Adrenal gland (tissue), 9 donors: ENCODE measurements at regions not wholly inside any gene's neighbourhood (a gene's known extent, or its start where the extent isn't known, plus 50 kb on each side); places are given as distances from the start of the nearest gene placed in this dataset.

Experiments used
- DNase-seq, 7 donors: peaks; one replicate each; pipeline ENCODE4 v3.0.0-alpha.2; 2019 to 2020
- H3K27ac ChIP-seq, 5 donors: fragments of 200-600 bp; sonication (generic) in 4 of 5; 1 replicate in 3 of 5; 2 replicates in 2 of 5; pipeline versions ENCODE4 v1.5.1 to v1.8.0; 2016 to 2020; ENCODE audit warnings: mild to moderate bottlenecking in 1 of 5
- H3K27me3 ChIP-seq: fragments of 200-600 bp; 2 replicates; pipeline ENCODE4 v1.8.0; 2021
- H3K36me3 ChIP-seq, 2 donors: fragments of 200-600 bp; replicated peaks in 1 of 2; 1 replicate in 1 of 2; 2 replicates in 1 of 2; pipeline versions ENCODE4 v1.5.1 to v1.8.0; 2018 to 2022
- H3K4me1 ChIP-seq, 2 donors: fragments of 200-600 bp; replicated peaks in 1 of 2; 1 replicate in 1 of 2; 2 replicates in 1 of 2; pipeline versions ENCODE4 v1.5.1 to v1.8.0; 2018 to 2021
- H3K4me3 ChIP-seq, 4 donors: fragments of 200-600 bp; sonication (generic) in 3 of 4; one replicate each; pipeline ENCODE4 v1.5.1; 2016 to 2018
- H3K9me3 ChIP-seq, 3 donors: fragments of 200-600 bp; sonication (generic) in 1 of 3; replicated peaks in 1 of 3; 1 replicate in 2 of 3; 2 replicates in 1 of 3; pipeline versions ENCODE4 v1.5.1 to v1.8.0; 2016 to 2021
- POLR2A ChIP-seq, 2 donors: fragments of 450-650 bp; IDR thresholded peaks; one replicate each; pipeline ENCODE4 v1.6.1; 2017; ENCODE audit warnings: antibody characterized with exemption in 2 of 2, mild to moderate bottlenecking in 2 of 2, moderate library complexity in 1 of 2
- WGBS, 4 donors: extraction: QIAGEN DNeasy Blood & Tissue Kit in 2 of 4; methylation state at CpG; one replicate each; pipeline versions ENCODE4 v1.1.5 to v1.1.7; 2013 to 2017; 5-methylcytosine and 5-hydroxymethylcytosine counted together
- intact Hi-C, 2 donors: fragments of 100-400 bp; cut with DNase I; formaldehyde crosslinking; loops; one replicate each; pipeline versions ENCODE4 v1.14.1 to v1.15.0; 2022 to 2023
- TF ChIP-seq, protein P1 (sequence below), 6 experiments: fragments of 450-650 bp in 4 of 6; fragments of 200-600 bp in 2 of 6; sonication (generic) in 1 of 6; IDR thresholded peaks; 1 replicate in 5 of 6; 2 replicates in 1 of 6; pipeline versions ENCODE4 v1.5.1 to v1.8.0; 2016 to 2021; ENCODE audit warnings: antibody characterized with exemption in 6 of 6, mild to moderate bottlenecking in 2 of 6, moderate library complexity in 1 of 6
- donor health status: healthy with polysubstance abuse.
- donor health status: Bipolar disorder and iron deficiency.
- donor health status: DM: yes; HTN: yes; CAD: no.
- donor health status: DM: no; HTN: no; CAD: no.
- donor health status: DM: no; HTN: no; CAD: no.

- TF ChIP-seq, protein P1, sequence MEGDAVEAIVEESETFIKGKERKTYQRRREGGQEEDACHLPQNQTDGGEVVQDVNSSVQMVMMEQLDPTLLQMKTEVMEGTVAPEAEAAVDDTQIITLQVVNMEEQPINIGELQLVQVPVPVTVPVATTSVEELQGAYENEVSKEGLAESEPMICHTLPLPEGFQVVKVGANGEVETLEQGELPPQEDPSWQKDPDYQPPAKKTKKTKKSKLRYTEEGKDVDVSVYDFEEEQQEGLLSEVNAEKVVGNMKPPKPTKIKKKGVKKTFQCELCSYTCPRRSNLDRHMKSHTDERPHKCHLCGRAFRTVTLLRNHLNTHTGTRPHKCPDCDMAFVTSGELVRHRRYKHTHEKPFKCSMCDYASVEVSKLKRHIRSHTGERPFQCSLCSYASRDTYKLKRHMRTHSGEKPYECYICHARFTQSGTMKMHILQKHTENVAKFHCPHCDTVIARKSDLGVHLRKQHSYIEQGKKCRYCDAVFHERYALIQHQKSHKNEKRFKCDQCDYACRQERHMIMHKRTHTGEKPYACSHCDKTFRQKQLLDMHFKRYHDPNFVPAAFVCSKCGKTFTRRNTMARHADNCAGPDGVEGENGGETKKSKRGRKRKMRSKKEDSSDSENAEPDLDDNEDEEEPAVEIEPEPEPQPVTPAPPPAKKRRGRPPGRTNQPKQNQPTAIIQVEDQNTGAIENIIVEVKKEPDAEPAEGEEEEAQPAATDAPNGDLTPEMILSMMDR (IDR thresholded peaks at IDR 0.05), result no peak
- no peak for TF ChIP-seq POLR2A (IDR thresholded peaks at IDR 0.05)
- intact Hi-C loops, result no loop called here
Measured at GRCh38 chr4:155478336-155478835, 101.6 kb upstream of the MAP9 start.

DNA sequence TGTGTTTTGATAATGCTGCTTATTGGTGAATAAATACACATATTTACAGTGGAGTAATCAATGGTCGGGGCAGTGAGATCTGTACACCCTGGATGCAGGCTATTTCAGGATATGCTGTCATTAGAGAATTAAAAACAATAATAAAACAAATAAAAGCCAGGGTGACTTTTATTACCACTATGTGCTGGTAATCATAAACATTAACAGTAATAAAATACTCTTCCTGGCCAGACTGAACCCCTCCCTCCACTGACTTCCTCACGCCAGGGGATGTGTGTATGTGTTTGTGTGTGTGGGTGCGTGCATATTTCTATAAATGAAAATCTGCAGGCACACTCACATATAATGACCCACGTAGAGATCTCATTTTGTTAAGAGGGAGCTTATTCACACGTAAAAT is 98.0 kb upstream of the MAP9 start:
- Histone ChIP-seq H3K4me3 (no peak overlapping the region), H3K4me1 (no peaks in the 10 kb centered on the region), H3K9me3 (no peaks in the 10 kb centered on the region), H3K27ac (no peak overlapping the region), H3K36me3 (no peaks in the 10 kb centered on the region), H3K27me3 (no peaks in the 10 kb centered on the region)
- DNase-seq, result no peak
- TF ChIP-seq POLR2A (IDR thresholded peaks at IDR 0.05), result no peak
- TF ChIP-seq, protein P1 (IDR thresholded peaks at IDR 0.05), result no peak
- intact Hi-C loops, result no loop called here
- 76 to 83% (median 80%) methylated on average over 5 of the region's 5 CpGs for WGBS, 4 donors

More at GRCh38 chr4:155478336-155478835, 101.6 kb upstream of the MAP9 start:
- Histone ChIP-seq H3K4me3 (no peak overlapping the region), H3K27ac (no peak overlapping the region), H3K36me3 (no peaks in the 10 kb centered on the region), H3K27me3 (no peaks in the 10 kb centered on the region), H3K4me1 (no peaks in the 10 kb centered on the region), H3K9me3 (no peaks in the 10 kb centered on the region)
- 58 to 65% (median 60%) methylated on average over 3 of the region's 3 CpGs for WGBS, 4 donors
- no peak for DNase-seq

DNA sequence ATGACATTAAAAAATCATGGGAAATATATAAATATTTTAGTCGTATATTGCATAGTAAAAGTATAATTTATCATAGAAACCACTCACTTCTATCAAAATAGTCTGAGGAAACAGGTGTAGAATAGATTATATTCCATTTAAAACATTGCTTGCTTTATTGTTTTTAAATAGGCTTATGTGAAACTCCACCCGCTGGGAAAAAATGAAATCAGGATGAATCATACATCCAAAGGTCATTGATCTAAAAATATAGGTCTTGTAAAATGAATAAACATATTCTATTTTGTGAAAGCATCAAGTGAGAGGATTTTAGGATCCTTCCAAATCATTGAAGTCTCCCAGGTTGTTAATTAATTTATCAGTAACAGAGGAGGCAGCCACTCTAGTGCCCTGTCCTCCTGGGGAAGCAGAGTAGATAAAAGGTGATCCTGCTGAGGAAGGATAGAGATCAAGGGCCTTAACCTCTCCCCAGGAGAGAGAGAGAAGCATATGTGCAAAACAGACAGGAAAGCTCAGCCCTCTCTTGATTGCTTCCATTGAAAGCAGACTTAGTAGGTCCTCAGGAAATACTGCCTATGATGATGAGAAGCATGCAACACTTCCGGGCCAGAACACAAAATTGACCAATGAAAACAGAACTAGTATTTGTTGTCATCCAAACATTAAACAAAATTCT is 96.8 kb upstream of the MAP9 start:
- DNase-seq, result no peak
- intact Hi-C loops, result no loop called here
- WGBS, 4 donors, result 44 to 56% (median 48%) methylated on average over 3 of the region's 3 CpGs
- no peak overlapping the region for H3K27ac ChIP-seq
- no peaks in the 10 kb centered on the region for H3K9me3 ChIP-seq
- no peaks in the 10 kb centered on the region for H3K4me1 ChIP-seq
- no peak overlapping the region for H3K4me3 ChIP-seq
- no peaks in the 10 kb centered on the region for H3K36me3 ChIP-seq
- TF ChIP-seq, protein P1 (IDR thresholded peaks at IDR 0.05), result no peak
- no peak for TF ChIP-seq POLR2A (IDR thresholded peaks at IDR 0.05)
- no peaks in the 10 kb centered on the region for H3K27me3 ChIP-seq

- Histone ChIP-seq H3K36me3 (no peaks in the 10 kb centered on the region), H3K9me3 (no peaks in the 10 kb centered on the region), H3K4me1 (no peaks in the 10 kb centered on the region), H3K27ac (no peak overlapping the region), H3K4me3 (no peak overlapping the region), H3K27me3 (no peaks in the 10 kb centered on the region)
- intact Hi-C loops, result no loop called here
- WGBS, 4 donors, result 70 to 84% (median 77%) methylated on average over 1 of the region's 1 CpG
- DNase-seq, result no peak
- TF ChIP-seq, protein P1 (IDR thresholded peaks at IDR 0.05), result no peak
- no peak for TF ChIP-seq POLR2A (IDR thresholded peaks at IDR 0.05)
Measured at GRCh38 chr4:155468282-155468681, 91.5 kb upstream of the MAP9 start.
